Muscle of leg (tissue), 3 donors: ENCODE measurements at regions not wholly inside any gene's neighbourhood (a gene's known extent, or its start where the extent isn't known, plus 50 kb on each side); places are given as distances from the start of the nearest gene placed in this dataset.

Source experiments
- DNase-seq: peaks from one replicate; pipeline ENCODE4 v3.0.0; 2013
- H3K27ac ChIP-seq: one replicate; pipeline ENCODE4 v1.5.1; 2013; ENCODE audit warnings: mild to moderate bottlenecking, low read length, control low read depth
- H3K27me3 ChIP-seq: one replicate; pipeline ENCODE4 v1.6.1; 2013; ENCODE audit warnings: low read length; ENCODE audit not compliant: control insufficient read depth, insufficient read depth
- H3K36me3 ChIP-seq: one replicate; pipeline ENCODE4 v1.6.1; 2013; ENCODE audit warnings: low read length; ENCODE audit not compliant: control insufficient read depth, insufficient read depth
- H3K4me1 ChIP-seq: one replicate; pipeline ENCODE4 v1.6.1; 2013; ENCODE audit warnings: low read length; ENCODE audit not compliant: control insufficient read depth, insufficient read depth
- H3K4me3 ChIP-seq: one replicate; pipeline ENCODE4 v1.5.1; 2013; ENCODE audit warnings: low read length, control low read depth
- H3K9me3 ChIP-seq: replicated peaks from 2 replicates; pipeline ENCODE4 v1.6.1; 2013; ENCODE audit warnings: low read depth, low read length; ENCODE audit not compliant: control insufficient read depth
- WGBS: methylation state at CpG from one replicate; pipeline ENCODE4 v1.1.5; 2013; ENCODE audit warnings: missing lambda C conversion rate; ENCODE audit not compliant: insufficient coverage; 5-methylcytosine and 5-hydroxymethylcytosine counted together

- Histone ChIP-seq H3K4me3 (no peak overlapping the region), H3K36me3 (no peaks in the 10 kb centered on the region), H3K27ac (no peak overlapping the region), H3K27me3 (no peaks in the 10 kb centered on the region), H3K9me3 (no peaks in the 10 kb centered on the region), H3K4me1 (no peaks in the 10 kb centered on the region)
- no CpG with 5 or more reads among the region's 2 CpGs for WGBS
- no peak for DNase-seq
These were observed 239.0 kb downstream of the PMP22 start for GRCh38 chr17:15026088-15026487.

GRCh38 chr17:15023589-15024336 is 241.4 kb downstream of the PMP22 start:
- Histone ChIP-seq H3K27ac (no peak overlapping the region), H3K36me3 (no peaks in the 10 kb centered on the region), H3K9me3 (no peaks in the 10 kb centered on the region), H3K27me3 (no peaks in the 10 kb centered on the region), H3K4me1 (no peaks in the 10 kb centered on the region), H3K4me3 (no peak overlapping the region)
- no peak for DNase-seq
- 89% methylated on average over 5 of the region's 10 CpGs for WGBS

GRCh38 chr17:15019158-15019557 is 246.0 kb downstream of the PMP22 start:
- H3K4me3 ChIP-seq: no peak overlapping the region
- no CpG with 5 or more reads among the region's 3 CpGs for WGBS
- no peaks in the 10 kb centered on the region for H3K9me3 ChIP-seq
- H3K36me3 ChIP-seq: no peaks in the 10 kb centered on the region
- H3K4me1 ChIP-seq: no peaks in the 10 kb centered on the region
- no peaks in the 10 kb centered on the region for H3K27me3 ChIP-seq
- DNase-seq: no peak
- no peak overlapping the region for H3K27ac ChIP-seq

GRCh38 chr17:15012351-15012980 is 252.7 kb downstream of the PMP22 start:
- H3K4me1 ChIP-seq: peaks cover 8% of the 10 kb centered on the region
- 23% methylated on average over 3 of the region's 6 CpGs for WGBS
- H3K27ac ChIP-seq: peak overlapping the region; percentile 62
- DNase-seq: peak; percentile 92
- H3K27me3 ChIP-seq: no peaks in the 10 kb centered on the region
- H3K4me3 ChIP-seq: no peak overlapping the region
- H3K9me3 ChIP-seq: no peaks in the 10 kb centered on the region
- no peaks in the 10 kb centered on the region for H3K36me3 ChIP-seq

- peaks cover 16% of the 10 kb centered on the region for H3K4me1 ChIP-seq
- 100% methylated on average over 1 of the region's 6 CpGs for WGBS
- H3K4me3 ChIP-seq: no peak overlapping the region
- H3K36me3 ChIP-seq: no peaks in the 10 kb centered on the region
- H3K27ac ChIP-seq: no peak overlapping the region
- no peaks in the 10 kb centered on the region for H3K27me3 ChIP-seq
- DNase-seq: no peak
- H3K9me3 ChIP-seq: no peaks in the 10 kb centered on the region
These were observed 256.0 kb downstream of the PMP22 start for GRCh38 chr17:15009087-15009486.

GRCh38 chr17:15007147-15007553 is 258.0 kb downstream of the PMP22 start:
- Histone ChIP-seq H3K9me3 (no peaks in the 10 kb centered on the region), H3K4me3 (no peak overlapping the region), H3K4me1 (peaks cover 11% of the 10 kb centered on the region), H3K27me3 (no peaks in the 10 kb centered on the region), H3K36me3 (no peaks in the 10 kb centered on the region), H3K27ac (peak overlapping the region; percentile 24)
- peak; percentile 91 for DNase-seq
- 15% methylated on average over 4 of the region's 7 CpGs for WGBS

GRCh38 chr17:15006421-15007128 is 258.6 kb downstream of the PMP22 start:
- no peaks in the 10 kb centered on the region for H3K36me3 ChIP-seq
- no peak overlapping the region for H3K27ac ChIP-seq
- no peak overlapping the region for H3K4me3 ChIP-seq
- H3K27me3 ChIP-seq: no peaks in the 10 kb centered on the region
- H3K9me3 ChIP-seq: no peaks in the 10 kb centered on the region
- WGBS: 74% methylated on average over 3 of the region's 11 CpGs
- DNase-seq: no peak
- H3K4me1 ChIP-seq: peaks cover 11% of the 10 kb centered on the region

GRCh38 chr17:15000661-15001060 is 264.5 kb downstream of the PMP22 start:
- Histone ChIP-seq H3K4me1 (no peaks in the 10 kb centered on the region), H3K27me3 (no peaks in the 10 kb centered on the region), H3K27ac (no peak overlapping the region), H3K9me3 (no peaks in the 10 kb centered on the region), H3K36me3 (no peaks in the 10 kb centered on the region), H3K4me3 (no peak overlapping the region)
- DNase-seq: no peak

GRCh38 chr17:14997290-14997689 is 267.8 kb downstream of the PMP22 start:
- peak; percentile 6 for DNase-seq
- Histone ChIP-seq H3K36me3 (no peaks in the 10 kb centered on the region), H3K4me1 (no peaks in the 10 kb centered on the region), H3K27ac (no peak overlapping the region), H3K4me3 (no peak overlapping the region), H3K9me3 (no peaks in the 10 kb centered on the region), H3K27me3 (no peaks in the 10 kb centered on the region)
- 92% methylated on average over 2 of the region's 2 CpGs for WGBS

GRCh38 chr17:14986127-14986526 is 279.0 kb downstream of the PMP22 start:
- H3K27ac ChIP-seq: no peak overlapping the region
- H3K36me3 ChIP-seq: no peaks in the 10 kb centered on the region
- no peak for DNase-seq
- 84% methylated on average over 2 of the region's 4 CpGs for WGBS
- H3K9me3 ChIP-seq: no peaks in the 10 kb centered on the region
- no peaks in the 10 kb centered on the region for H3K27me3 ChIP-seq
- no peaks in the 10 kb centered on the region for H3K4me1 ChIP-seq
- no peak overlapping the region for H3K4me3 ChIP-seq
